ENCODE measurements at regions not wholly inside any gene's neighbourhood (a gene's known extent, or its start where the extent isn't known, plus 50 kb on each side); places are given as distances from the start of the nearest gene placed in this dataset.

DNA sequence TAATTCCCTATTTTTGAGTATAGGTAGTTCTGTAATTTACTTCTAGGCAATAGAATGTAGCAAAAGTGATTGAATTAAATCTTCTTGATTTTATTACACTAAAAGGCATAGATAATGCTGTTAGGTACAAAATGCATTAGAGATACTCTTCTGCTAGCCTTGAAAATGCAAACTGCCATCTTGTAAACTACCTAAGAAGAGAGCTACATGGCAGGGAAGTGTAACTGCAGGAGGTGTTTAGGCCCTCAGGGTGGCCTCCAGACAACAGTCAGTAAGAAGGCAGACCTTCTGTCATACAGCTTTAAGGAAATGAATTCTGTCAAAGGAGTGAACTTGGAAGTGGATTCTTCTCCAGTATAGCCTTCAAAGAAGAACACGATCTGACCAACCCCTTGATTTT, 1396.8 kb upstream of the SLC39A10 start:
- H3K4me3 ChIP-seq, result no peak overlapping the region
- H3K9me3 ChIP-seq, result no peaks in the 10 kb centered on the region
- H3K4me1 ChIP-seq, result no peaks in the 10 kb centered on the region
- POLR2A ChIA-PET, result no interaction called here
- FAIRE-seq (no peak), ATAC-seq (no peak), DNase-seq (ENCODE audit: low read depth in 1 of 2, low spot score in 1 of 2) (no peak)
- 30% methylated on average over 1 of the region's 1 CpG for WGBS (ENCODE audit: missing lambda C conversion rate)
- CTCF ChIA-PET, result no interaction called here
- TF ChIP-seq CHD4 (IDR thresholded peaks at IDR 0.05; ENCODE audit: borderline replicate concordance) (no peak), TFCP2L1 (CRISPR knock-in tag; IDR thresholded peaks at IDR 0.05) (no peak), MAZ (IDR thresholded peaks at IDR 0.05; ENCODE audit: borderline replicate concordance, low read depth, low read length) (no peak), ZNF302 (CRISPR knock-in tag; IDR thresholded peaks at IDR 0.05) (no peak), CHD2 (IDR thresholded peaks at IDR 0.05; ENCODE audit: low read length, partially characterized antibody) (no peak), RNF2 (IDR thresholded peaks at IDR 0.05; ENCODE audit: borderline replicate concordance, low read depth) (no peak), NPAS2 (CRISPR knock-in tag; IDR thresholded peaks at IDR 0.05; ENCODE audit: borderline replicate concordance) (no peak), POLR2AphosphoS2 (conservative IDR thresholded peaks at IDR 0.05; ENCODE audit: low read length) (no peak), SMC3 (IDR thresholded peaks at IDR 0.05) (no peak), TP53 (CRISPR knock-in tag; IDR thresholded peaks at IDR 0.05) (no peak), EP300 (IDR thresholded peaks at IDR 0.05) (no peak)
- TF ChIP-seq, protein P1, sequence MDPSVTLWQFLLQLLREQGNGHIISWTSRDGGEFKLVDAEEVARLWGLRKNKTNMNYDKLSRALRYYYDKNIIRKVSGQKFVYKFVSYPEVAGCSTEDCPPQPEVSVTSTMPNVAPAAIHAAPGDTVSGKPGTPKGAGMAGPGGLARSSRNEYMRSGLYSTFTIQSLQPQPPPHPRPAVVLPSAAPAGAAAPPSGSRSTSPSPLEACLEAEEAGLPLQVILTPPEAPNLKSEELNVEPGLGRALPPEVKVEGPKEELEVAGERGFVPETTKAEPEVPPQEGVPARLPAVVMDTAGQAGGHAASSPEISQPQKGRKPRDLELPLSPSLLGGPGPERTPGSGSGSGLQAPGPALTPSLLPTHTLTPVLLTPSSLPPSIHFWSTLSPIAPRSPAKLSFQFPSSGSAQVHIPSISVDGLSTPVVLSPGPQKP (IDR thresholded peaks at IDR 0.05; ENCODE audit: low read depth, low read length), result no peak
- TF ChIP-seq, protein P2, sequence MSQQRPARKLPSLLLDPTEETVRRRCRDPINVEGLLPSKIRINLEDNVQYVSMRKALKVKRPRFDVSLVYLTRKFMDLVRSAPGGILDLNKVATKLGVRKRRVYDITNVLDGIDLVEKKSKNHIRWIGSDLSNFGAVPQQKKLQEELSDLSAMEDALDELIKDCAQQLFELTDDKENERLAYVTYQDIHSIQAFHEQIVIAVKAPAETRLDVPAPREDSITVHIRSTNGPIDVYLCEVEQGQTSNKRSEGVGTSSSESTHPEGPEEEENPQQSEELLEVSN (IDR thresholded peaks at IDR 0.05; ENCODE audit: borderline replicate concordance, low read depth), result no peak
- TF ChIP-seq, protein P3, sequence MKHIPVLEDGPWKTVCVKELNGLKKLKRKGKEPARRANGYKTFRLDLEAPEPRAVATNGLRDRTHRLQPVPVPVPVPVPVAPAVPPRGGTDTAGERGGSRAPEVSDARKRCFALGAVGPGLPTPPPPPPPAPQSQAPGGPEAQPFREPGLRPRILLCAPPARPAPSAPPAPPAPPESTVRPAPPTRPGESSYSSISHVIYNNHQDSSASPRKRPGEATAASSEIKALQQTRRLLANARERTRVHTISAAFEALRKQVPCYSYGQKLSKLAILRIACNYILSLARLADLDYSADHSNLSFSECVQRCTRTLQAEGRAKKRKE (CRISPR knock-in tag; IDR thresholded peaks at IDR 0.05; ENCODE audit: low read depth), result no peak
- TF ChIP-seq, protein P4, sequence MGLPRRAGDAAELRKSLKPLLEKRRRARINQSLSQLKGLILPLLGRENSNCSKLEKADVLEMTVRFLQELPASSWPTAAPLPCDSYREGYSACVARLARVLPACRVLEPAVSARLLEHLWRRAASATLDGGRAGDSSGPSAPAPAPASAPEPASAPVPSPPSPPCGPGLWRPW (IDR thresholded peaks at IDR 0.05), result no peak
- H3K4me2 ChIP-seq, result no peak overlapping the region
- H3K27ac ChIP-seq, result no peak overlapping the region

DNA sequence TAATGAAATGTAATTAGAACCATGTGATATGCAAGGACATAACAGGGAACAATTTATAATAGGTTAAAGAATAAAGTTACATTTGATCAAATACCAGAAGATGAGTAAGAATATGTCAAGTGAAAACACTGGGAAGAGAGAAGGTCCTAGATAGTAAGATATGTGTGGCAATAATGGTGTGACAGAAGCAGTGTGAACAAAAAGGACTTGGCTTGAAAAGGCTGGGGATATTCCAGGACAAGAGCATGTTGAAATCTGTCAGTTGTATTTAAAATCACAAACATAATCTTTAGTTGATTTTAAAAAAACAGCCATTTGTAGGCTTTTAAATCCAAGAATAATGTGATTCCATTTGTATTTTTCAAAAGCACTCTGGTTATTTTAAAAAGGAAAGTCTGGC, 1399.9 kb upstream of the SLC39A10 start:
- Histone ChIP-seq H3K27ac (no peak overlapping the region), H3K4me3 (no peak overlapping the region), H3K9me3 (no peaks in the 10 kb centered on the region), H3K4me1 (no peaks in the 10 kb centered on the region), H3K4me2 (no peak overlapping the region)
- no peak for DNase-seq (ENCODE audit: low read depth in 1 of 2, low spot score in 1 of 2)
- ChIA-PET CTCF (no interaction called here), POLR2A (no interaction called here)
- TF ChIP-seq, protein P5, sequence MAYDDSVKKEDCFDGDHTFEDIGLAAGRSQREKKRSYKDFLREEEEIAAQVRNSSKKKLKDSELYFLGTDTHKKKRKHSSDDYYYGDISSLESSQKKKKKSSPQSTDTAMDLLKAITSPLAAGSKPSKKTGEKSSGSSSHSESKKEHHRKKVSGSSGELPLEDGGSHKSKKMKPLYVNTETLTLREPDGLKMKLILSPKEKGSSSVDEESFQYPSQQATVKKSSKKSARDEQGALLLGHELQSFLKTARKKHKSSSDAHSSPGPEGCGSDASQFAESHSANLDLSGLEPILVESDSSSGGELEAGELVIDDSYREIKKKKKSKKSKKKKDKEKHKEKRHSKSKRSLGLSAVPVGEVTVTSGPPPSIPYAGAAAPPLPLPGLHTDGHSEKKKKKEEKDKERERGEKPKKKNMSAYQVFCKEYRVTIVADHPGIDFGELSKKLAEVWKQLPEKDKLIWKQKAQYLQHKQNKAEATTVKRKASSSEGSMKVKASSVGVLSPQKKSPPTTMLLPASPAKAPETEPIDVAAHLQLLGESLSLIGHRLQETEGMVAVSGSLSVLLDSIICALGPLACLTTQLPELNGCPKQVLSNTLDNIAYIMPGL (CRISPR knock-in tag; IDR thresholded peaks at IDR 0.05; ENCODE audit: borderline replicate concordance), result no peak
- no peak for TF ChIP-seq POLR2AphosphoS2 (conservative IDR thresholded peaks at IDR 0.05; ENCODE audit: low read length)
- no peak for TF ChIP-seq SMC3 (IDR thresholded peaks at IDR 0.05)
- TF ChIP-seq, protein P6, sequence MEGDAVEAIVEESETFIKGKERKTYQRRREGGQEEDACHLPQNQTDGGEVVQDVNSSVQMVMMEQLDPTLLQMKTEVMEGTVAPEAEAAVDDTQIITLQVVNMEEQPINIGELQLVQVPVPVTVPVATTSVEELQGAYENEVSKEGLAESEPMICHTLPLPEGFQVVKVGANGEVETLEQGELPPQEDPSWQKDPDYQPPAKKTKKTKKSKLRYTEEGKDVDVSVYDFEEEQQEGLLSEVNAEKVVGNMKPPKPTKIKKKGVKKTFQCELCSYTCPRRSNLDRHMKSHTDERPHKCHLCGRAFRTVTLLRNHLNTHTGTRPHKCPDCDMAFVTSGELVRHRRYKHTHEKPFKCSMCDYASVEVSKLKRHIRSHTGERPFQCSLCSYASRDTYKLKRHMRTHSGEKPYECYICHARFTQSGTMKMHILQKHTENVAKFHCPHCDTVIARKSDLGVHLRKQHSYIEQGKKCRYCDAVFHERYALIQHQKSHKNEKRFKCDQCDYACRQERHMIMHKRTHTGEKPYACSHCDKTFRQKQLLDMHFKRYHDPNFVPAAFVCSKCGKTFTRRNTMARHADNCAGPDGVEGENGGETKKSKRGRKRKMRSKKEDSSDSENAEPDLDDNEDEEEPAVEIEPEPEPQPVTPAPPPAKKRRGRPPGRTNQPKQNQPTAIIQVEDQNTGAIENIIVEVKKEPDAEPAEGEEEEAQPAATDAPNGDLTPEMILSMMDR (IDR thresholded peaks at IDR 0.05), result no peak
- TF ChIP-seq HOXA7 (CRISPR knock-in tag; IDR thresholded peaks at IDR 0.05), result no peak
- TF ChIP-seq JUNB (IDR thresholded peaks at IDR 0.05), result no peak
- TF ChIP-seq, protein P7, sequence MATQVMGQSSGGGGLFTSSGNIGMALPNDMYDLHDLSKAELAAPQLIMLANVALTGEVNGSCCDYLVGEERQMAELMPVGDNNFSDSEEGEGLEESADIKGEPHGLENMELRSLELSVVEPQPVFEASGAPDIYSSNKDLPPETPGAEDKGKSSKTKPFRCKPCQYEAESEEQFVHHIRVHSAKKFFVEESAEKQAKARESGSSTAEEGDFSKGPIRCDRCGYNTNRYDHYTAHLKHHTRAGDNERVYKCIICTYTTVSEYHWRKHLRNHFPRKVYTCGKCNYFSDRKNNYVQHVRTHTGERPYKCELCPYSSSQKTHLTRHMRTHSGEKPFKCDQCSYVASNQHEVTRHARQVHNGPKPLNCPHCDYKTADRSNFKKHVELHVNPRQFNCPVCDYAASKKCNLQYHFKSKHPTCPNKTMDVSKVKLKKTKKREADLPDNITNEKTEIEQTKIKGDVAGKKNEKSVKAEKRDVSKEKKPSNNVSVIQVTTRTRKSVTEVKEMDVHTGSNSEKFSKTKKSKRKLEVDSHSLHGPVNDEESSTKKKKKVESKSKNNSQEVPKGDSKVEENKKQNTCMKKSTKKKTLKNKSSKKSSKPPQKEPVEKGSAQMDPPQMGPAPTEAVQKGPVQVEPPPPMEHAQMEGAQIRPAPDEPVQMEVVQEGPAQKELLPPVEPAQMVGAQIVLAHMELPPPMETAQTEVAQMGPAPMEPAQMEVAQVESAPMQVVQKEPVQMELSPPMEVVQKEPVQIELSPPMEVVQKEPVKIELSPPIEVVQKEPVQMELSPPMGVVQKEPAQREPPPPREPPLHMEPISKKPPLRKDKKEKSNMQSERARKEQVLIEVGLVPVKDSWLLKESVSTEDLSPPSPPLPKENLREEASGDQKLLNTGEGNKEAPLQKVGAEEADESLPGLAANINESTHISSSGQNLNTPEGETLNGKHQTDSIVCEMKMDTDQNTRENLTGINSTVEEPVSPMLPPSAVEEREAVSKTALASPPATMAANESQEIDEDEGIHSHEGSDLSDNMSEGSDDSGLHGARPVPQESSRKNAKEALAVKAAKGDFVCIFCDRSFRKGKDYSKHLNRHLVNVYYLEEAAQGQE (IDR thresholded peaks at IDR 0.05), result no peak
- no peak for TF ChIP-seq NR3C1 (IDR thresholded peaks at IDR 0.05)
- no peak for TF ChIP-seq RNF2 (IDR thresholded peaks at IDR 0.05; ENCODE audit: borderline replicate concordance, low read depth)
- no peak for TF ChIP-seq JUN (IDR thresholded peaks at IDR 0.05)
- TF ChIP-seq, protein P3 (CRISPR knock-in tag; IDR thresholded peaks at IDR 0.05; ENCODE audit: low read depth), result no peak
- TF ChIP-seq EHMT2 (IDR thresholded peaks at IDR 0.05; ENCODE audit: low read depth), result no peak
- no peak for FAIRE-seq
- ATAC-seq, result no peak
